Gastroesophageal sphincter (tissue), 4 donors: ENCODE measurements at regions not wholly inside any gene's neighbourhood (a gene's known extent, or its start where the extent isn't known, plus 50 kb on each side); places are given as distances from the start of the nearest gene placed in this dataset.

ENCODE experiments used
- ATAC-seq: fragments of 150-250 bp; one replicate; pipeline ENCODE4 v1.9.1; 2016; ENCODE audit warnings: mild to moderate bottlenecking, moderate library complexity
- H3K27ac ChIP-seq, 4 donors: fragments of 200-600 bp; sonication (generic) in 3 of 4; 1 replicate in 3 of 4; 2 replicates in 1 of 4; pipeline ENCODE4 v1.5.1; 2016 to 2019
- H3K27me3 ChIP-seq: fragments of 200-600 bp; sonication (generic); one replicate; pipeline ENCODE4 v1.5.1; 2019
- H3K36me3 ChIP-seq, 2 donors: fragments of 200-600 bp; sonication (generic); one replicate each; pipeline ENCODE4 v1.5.1; 2019; ENCODE audit warnings: control low read depth in 1 of 2
- H3K4me1 ChIP-seq, 3 donors: fragments of 200-600 bp; sonication (generic); 1 replicate in 2 of 3; 2 replicates in 1 of 3; pipeline ENCODE4 v1.5.1; 2016 to 2019; ENCODE audit warnings: control low read depth in 2 of 3
- H3K4me3 ChIP-seq, 2 donors: fragments of 200-600 bp; sonication (generic); one replicate each; pipeline ENCODE4 v1.5.1; 2019; ENCODE audit warnings: mild to moderate bottlenecking in 1 of 2, moderate library complexity in 1 of 2
- H3K9me3 ChIP-seq, 3 donors: fragments of 200-600 bp; sonication (generic); one replicate each; pipeline ENCODE4 v1.5.1; 2017 to 2019; ENCODE audit warnings: control low read depth in 2 of 3
- EP300 ChIP-seq: sonication (generic); formaldehyde crosslinking; IDR thresholded peaks from one replicate; pipeline ENCODE4 v1.6.1; 2017; ENCODE audit warnings: antibody characterized with exemption, mild to moderate bottlenecking
- POLR2A ChIP-seq, 2 donors: fragments of 450-650 bp; IDR thresholded peaks; one replicate each; pipeline ENCODE4 v1.6.1; 2017; ENCODE audit warnings: antibody characterized with exemption in 2 of 2, mild to moderate bottlenecking in 2 of 2, moderate library complexity in 1 of 2
- POLR2AphosphoS5 ChIP-seq: sonication (generic); formaldehyde crosslinking; IDR thresholded peaks from one replicate; pipeline ENCODE4 v1.6.1; 2017; ENCODE audit warnings: antibody characterized with exemption
- WGBS, 2 donors: methylation state at CpG; one replicate each; pipeline ENCODE4 v1.1.5; 2018; ENCODE audit warnings: low coverage in 1 of 2; 5-methylcytosine and 5-hydroxymethylcytosine counted together
- TF ChIP-seq, protein P1 (sequence below), 4 experiments: fragments of 200-600 bp in 2 of 4; fragments of 450-650 bp in 2 of 4; sonication (generic) in 1 of 4; IDR thresholded peaks; one replicate each; pipeline ENCODE4 v1.5.1; 2017 to 2019; ENCODE audit warnings: antibody characterized with exemption in 4 of 4, mild to moderate bottlenecking in 2 of 4, moderate library complexity in 2 of 4

DNA sequence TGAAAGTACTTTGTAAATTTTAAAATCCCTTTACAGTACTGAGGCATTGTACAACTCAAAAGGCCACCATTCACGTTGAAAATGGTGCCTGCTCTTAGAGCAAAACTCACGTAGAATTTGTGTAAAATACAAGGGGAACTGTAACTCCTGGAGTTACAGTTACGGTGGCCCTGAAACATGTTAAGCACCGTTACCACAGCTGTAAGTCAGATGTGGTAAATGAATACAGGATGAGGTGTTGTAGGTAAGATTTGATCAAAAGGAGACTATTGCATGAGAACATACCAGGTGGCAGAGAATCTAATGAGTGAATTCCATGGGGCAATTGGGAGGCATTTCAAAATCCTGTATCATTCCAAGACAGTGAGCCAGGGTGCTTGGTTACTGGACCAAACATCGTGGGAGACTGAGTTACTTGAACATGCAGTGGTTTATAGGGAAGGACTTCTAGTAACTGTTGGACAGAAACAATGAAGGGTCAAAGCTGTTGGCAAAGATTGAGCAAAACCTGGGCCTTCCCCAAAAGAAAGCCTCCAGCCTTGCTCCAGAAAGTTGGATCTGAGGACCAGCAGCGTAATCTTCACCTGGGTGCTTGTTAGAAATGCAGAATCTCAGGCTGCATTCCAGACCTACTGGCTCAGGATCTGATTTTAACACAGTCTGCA lies 535.8 kb upstream of the POU3F3 start:
- ATAC-seq: no peak
- no peak overlapping the region for H3K4me3 ChIP-seq
- 55 to 72% methylated on average over 6 of the region's 6 CpGs for WGBS, 2 donors

DNA sequence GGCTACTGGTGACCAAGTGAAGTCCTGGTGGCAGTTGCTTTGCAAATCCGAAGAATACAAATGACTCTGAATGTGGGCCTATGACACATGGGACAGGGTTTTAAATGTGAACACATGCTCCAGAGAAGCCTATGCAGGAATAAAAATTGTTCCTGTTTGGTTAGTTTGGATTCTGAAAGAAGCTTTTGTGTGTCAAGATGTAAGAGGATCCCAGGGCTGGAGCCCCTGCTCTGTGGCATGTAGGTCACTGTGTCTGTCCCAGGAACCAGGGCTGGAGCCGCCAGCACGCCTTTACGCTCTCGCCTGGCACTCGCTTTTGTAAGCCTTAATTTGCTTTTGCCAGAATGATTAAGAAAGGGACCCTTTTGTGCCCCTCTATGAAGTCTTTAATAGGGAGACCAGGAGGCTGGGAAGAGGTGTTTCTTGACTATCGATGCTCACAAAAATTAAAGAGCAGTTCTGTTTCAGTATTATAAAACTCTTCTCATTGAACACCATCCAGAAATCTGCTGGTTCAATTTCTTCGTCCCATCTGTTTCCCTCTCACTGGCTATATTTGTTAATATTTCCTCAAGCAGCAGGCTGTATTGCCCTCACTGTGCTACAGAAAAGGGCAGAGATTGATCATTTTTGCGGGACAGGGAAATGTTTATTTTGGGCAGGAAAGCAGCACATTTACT lies 532.7 kb upstream of the POU3F3 start:
- ATAC-seq: no peak
- WGBS, 2 donors: 64% methylated on average over 7 to 8 of the region's 9 CpGs
- H3K9me3 ChIP-seq: no peaks in the 10 kb centered on the region
- no peak overlapping the region for H3K4me3 ChIP-seq
- no peaks in the 10 kb centered on the region for H3K4me1 ChIP-seq
- no peaks in the 10 kb centered on the region for H3K36me3 ChIP-seq
- peaks cover 28% of the 10 kb centered on the region for H3K27me3 ChIP-seq
- no peak overlapping the region for H3K27ac ChIP-seq
- TF ChIP-seq POLR2A (IDR thresholded peaks at IDR 0.05) (no peak), POLR2AphosphoS5 (no peak), EP300 (no peak)
- TF ChIP-seq, protein P1, sequence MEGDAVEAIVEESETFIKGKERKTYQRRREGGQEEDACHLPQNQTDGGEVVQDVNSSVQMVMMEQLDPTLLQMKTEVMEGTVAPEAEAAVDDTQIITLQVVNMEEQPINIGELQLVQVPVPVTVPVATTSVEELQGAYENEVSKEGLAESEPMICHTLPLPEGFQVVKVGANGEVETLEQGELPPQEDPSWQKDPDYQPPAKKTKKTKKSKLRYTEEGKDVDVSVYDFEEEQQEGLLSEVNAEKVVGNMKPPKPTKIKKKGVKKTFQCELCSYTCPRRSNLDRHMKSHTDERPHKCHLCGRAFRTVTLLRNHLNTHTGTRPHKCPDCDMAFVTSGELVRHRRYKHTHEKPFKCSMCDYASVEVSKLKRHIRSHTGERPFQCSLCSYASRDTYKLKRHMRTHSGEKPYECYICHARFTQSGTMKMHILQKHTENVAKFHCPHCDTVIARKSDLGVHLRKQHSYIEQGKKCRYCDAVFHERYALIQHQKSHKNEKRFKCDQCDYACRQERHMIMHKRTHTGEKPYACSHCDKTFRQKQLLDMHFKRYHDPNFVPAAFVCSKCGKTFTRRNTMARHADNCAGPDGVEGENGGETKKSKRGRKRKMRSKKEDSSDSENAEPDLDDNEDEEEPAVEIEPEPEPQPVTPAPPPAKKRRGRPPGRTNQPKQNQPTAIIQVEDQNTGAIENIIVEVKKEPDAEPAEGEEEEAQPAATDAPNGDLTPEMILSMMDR (IDR thresholded peaks at IDR 0.05): no peak

More for the DNA sequence above, 535.8 kb upstream of the POU3F3 start:
- Histone ChIP-seq H3K9me3 (no peaks in the 10 kb centered on the region), H3K27ac (no peak overlapping the region), H3K36me3 (no peaks in the 10 kb centered on the region), H3K4me1 (no peaks in the 10 kb centered on the region), H3K27me3 (peaks cover 14% of the 10 kb centered on the region)
- TF ChIP-seq EP300: no peak

DNA sequence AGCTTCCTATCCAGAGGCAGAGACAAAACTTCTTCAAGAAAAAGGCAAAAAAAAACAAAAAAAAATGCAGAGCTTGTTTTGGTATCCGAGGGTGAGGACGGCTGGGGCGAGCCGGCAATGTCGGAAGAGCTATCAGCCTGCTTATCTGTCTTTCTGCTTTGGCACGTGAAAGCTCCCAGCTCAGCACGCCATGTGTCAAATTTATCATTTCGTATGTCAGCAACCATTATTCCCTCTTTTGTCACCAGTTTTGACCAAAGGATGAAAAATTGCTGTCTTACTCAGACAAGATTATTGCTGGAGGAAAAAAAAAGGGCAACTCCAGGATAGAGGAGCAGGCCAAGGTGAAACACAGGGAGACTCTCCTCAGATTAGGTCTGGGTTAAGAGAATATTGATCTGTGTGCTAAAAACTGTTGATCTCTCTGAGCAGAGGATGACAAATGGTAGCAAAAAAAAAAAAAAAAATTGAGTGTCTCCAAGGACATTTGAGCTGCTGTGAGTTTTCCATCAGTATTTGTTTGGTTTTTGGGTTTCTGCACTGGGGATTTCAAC lies 532.0 kb upstream of the POU3F3 start:
- Histone ChIP-seq H3K9me3 (no peaks in the 10 kb centered on the region), H3K27me3 (peaks cover 31% of the 10 kb centered on the region), H3K4me1 (no peaks in the 10 kb centered on the region), H3K4me3 (no peak overlapping the region), H3K27ac (no peak overlapping the region), H3K36me3 (no peaks in the 10 kb centered on the region)
- no peak for TF ChIP-seq POLR2AphosphoS5
- no peak for TF ChIP-seq POLR2A (IDR thresholded peaks at IDR 0.05)
- TF ChIP-seq, protein P1 (IDR thresholded peaks at IDR 0.05): no peak
- no peak for TF ChIP-seq EP300
- no peak for ATAC-seq
- 10 to 18% methylated on average over 8 of the region's 8 CpGs for WGBS, 2 donors

DNA sequence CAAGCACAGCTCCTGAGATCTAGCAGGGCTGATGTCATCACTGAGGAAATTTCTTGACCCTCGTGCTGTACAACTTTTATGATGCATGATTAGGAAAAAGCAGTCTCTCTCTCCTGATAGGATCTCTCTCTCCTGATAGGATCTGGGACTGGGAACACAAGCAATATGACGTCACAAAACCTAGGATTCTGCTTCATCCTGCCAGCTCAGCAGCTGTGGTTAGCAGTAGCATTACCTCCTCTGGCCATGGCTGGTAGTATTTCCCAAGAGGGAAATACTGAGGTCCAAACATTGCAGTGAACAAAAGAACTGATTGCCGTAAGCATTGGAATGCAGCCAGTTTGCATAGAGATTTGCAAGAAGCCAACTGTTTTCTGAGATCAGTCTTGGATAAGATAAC lies 521.2 kb upstream of the POU3F3 start:
- Histone ChIP-seq H3K27ac (no peak overlapping the region), H3K4me1 (no peaks in the 10 kb centered on the region), H3K36me3 (no peaks in the 10 kb centered on the region), H3K9me3 (no peaks in the 10 kb centered on the region), H3K27me3 (no peaks in the 10 kb centered on the region), H3K4me3 (no peak overlapping the region)
- ATAC-seq: no peak
- TF ChIP-seq POLR2A (IDR thresholded peaks at IDR 0.05) (no peak), EP300 (no peak), POLR2AphosphoS5 (no peak)
- TF ChIP-seq, protein P1 (IDR thresholded peaks at IDR 0.05): no peak
- WGBS, 2 donors: 0 to 31% methylated on average over 1 to 3 of the region's 3 CpGs

DNA sequence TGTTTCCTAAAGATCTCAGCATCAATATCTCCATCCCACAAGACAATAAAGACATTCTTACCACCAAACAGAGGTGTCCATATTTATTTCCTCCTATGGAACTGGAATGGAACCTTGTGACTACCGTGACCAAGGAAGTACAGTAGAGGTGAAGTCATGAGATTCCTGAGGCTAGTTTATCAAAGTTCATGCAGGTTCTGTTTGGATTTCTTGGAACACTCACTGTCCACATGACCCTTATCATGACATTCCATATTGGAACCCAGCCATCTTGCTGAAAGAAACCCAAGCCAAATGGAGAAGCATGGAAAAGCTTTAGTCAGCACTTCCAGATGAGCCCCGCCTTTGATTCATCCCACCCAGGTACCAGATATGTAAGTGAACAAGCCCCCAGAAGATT lies 516.0 kb upstream of the POU3F3 start:
- ATAC-seq: no peak
- no peak overlapping the region for H3K4me3 ChIP-seq
- 50 to 80% methylated on average over 1 to 2 of the region's 2 CpGs for WGBS, 2 donors
- TF ChIP-seq EP300: no peak
- TF ChIP-seq POLR2AphosphoS5: no peak
- TF ChIP-seq, protein P1 (IDR thresholded peaks at IDR 0.05): no peak
- TF ChIP-seq POLR2A (IDR thresholded peaks at IDR 0.05): no peak
- no peaks in the 10 kb centered on the region for H3K9me3 ChIP-seq
- no peaks in the 10 kb centered on the region for H3K36me3 ChIP-seq
- H3K27ac ChIP-seq: no peak overlapping the region
- no peaks in the 10 kb centered on the region for H3K27me3 ChIP-seq
- H3K4me1 ChIP-seq: no peaks in the 10 kb centered on the region
